AG10803 (cell line): ENCODE measurements at regions not wholly inside any gene's neighbourhood (a gene's known extent, or its start where the extent isn't known, plus 50 kb on each side); places are given as distances from the start of the nearest gene placed in this dataset.

Experiments
- DNase-seq: peaks from one replicate; pipeline ENCODE4 v3.0.0; 2010; ENCODE audit warnings: low read depth
- H3K4me3 ChIP-seq: 2 replicates; pipeline ENCODE4 v1.5.1; 2011; ENCODE audit warnings: mild to moderate bottlenecking, low read length, control low read depth
- CTCF ChIP-seq: conservative IDR thresholded peaks from 2 replicates; pipeline ENCODE4 v1.5.1; 2011; ENCODE audit warnings: mild to moderate bottlenecking, low read length, control low read depth, inconsistent platforms

GRCh38 chr7:3214090-3214413 is 87.0 kb upstream of the SDK1 start:
- TF ChIP-seq CTCF: no peak
- DNase-seq: no peak
- no peak overlapping the region for H3K4me3 ChIP-seq

GRCh38 chr7:3215624-3216585 is 85.1 kb upstream of the SDK1 start:
- no peak for DNase-seq
- no peak overlapping the region for H3K4me3 ChIP-seq
- TF ChIP-seq CTCF: no peak

- TF ChIP-seq CTCF: no peak
- no peak for DNase-seq
- H3K4me3 ChIP-seq: no peak overlapping the region
Measured at GRCh38 chr7:3217166-3217565, 83.9 kb upstream of the SDK1 start.

DNA sequence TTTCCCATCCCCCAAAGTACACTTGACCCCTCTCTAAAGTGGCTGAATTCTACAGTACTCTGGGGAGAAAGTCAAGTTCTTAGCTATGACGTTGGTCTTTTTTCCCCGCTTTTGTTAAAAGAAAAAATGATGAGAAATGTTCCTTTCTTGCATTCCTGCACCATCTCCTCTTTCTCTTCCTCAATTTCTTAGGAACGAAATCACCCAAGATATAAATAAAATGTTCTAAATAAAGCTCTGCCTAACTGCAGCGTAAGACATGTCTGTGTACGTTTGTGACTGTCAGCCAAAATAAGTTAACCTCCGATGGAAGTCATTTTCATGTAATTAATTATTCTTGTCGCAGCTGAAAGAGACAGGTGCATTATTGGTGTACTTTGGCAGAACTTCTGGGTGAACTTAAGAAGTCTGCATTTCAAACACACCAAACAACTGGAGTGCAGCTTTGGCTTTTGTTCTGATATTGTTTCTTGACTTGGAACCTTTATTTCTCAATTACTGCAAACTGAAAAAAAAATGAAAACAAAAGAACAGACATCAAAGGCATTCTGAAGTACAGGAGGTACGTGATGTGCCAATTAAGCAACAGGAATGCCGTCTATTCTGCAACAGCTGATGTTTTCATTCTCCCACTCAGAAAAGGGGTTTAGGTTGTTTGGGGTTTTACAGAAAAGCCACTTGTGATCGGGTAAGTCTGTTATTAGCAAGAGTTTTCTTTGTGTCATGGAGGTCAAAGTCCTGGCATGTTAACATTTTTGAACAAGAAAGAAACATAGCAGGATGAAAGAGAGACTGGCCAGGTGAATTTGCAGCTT is 82.4 kb upstream of the SDK1 start:
- no peak for DNase-seq
- TF ChIP-seq CTCF: no peak
- no peak overlapping the region for H3K4me3 ChIP-seq

GRCh38 chr7:3229904-3230470 is 71.1 kb upstream of the SDK1 start:
- TF ChIP-seq CTCF: no peak
- DNase-seq: no peak
- no peak overlapping the region for H3K4me3 ChIP-seq

DNA sequence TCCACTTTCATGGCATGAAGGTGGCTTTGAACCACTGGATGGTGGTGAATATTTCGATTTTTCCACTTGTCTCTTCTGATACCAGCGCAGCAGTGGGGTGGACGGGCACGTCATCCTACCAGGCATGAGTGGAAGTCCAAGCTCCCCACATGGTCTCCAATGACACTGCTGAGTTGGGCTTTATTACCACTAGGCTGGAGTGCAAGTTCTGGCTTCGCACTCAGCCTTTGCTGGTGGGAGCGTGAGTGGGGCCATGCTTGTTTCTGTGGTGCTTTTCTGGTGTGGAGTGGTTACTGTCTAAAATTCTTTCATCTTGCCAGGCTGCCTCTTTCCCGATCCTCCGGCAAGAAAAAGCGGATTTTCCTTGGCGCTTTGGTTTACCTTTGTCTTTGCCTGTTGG is 70.1 kb upstream of the SDK1 start:
- no peak for DNase-seq
- TF ChIP-seq CTCF: no peak
- H3K4me3 ChIP-seq: no peak overlapping the region
